KMS-11 (cell line): ENCODE measurements at regions not wholly inside any gene's neighbourhood (a gene's known extent, or its start where the extent isn't known, plus 50 kb on each side); places are given as distances from the start of the nearest gene placed in this dataset.

Experiments used
- H2AFZ ChIP-seq: fragments of 200-600 bp; sonication (generic); 2 replicates; pipeline ENCODE4 v1.6.1; 2016; ENCODE audit warnings: antibody characterized with exemption, mixed run types, low read depth
- H3K27ac ChIP-seq: fragments of 200-600 bp; sonication (generic); 2 replicates; pipeline ENCODE4 v1.6.1; 2016; ENCODE audit warnings: mild to moderate bottlenecking, mixed run types
- H3K27me3 ChIP-seq: fragments of 200-600 bp; sonication (generic); 2 replicates; pipeline ENCODE4 v1.6.1; 2017; ENCODE audit warnings: mild to moderate bottlenecking, low read depth, mixed run types, moderate library complexity; ENCODE audit not compliant: insufficient read depth
- H3K36me3 ChIP-seq: fragments of 200-600 bp; sonication (generic); 2 replicates; pipeline ENCODE4 v1.6.1; 2017; ENCODE audit warnings: mild to moderate bottlenecking, mixed run types; ENCODE audit not compliant: insufficient read depth
- H3K4me1 ChIP-seq: fragments of 200-600 bp; sonication (generic); 2 replicates; pipeline ENCODE4 v1.6.1; 2016; ENCODE audit warnings: mild to moderate bottlenecking, low read depth, mixed run types; ENCODE audit not compliant: poor library complexity, severe bottlenecking
- H3K4me2 ChIP-seq: fragments of 200-600 bp; sonication (generic); 2 replicates; pipeline ENCODE4 v1.7.0; 2016; ENCODE audit warnings: mild to moderate bottlenecking, mixed run types
- H3K4me3 ChIP-seq: fragments of 200-600 bp; sonication (generic); IDR thresholded peaks from 2 replicates; pipeline ENCODE4 v1.6.1; 2017; ENCODE audit warnings: low read depth, low read length, mixed read lengths; ENCODE audit not compliant: insufficient read depth
- H3K79me2 ChIP-seq: fragments of 200-600 bp; sonication (generic); 2 replicates; pipeline ENCODE4 v1.6.1; 2016; ENCODE audit warnings: low read depth, mixed run types; ENCODE audit not compliant: insufficient read depth
- H3K9ac ChIP-seq: fragments of 200-600 bp; sonication (generic); 2 replicates; pipeline ENCODE4 v1.6.1; 2016; ENCODE audit warnings: mild to moderate bottlenecking, mixed run types
- H4K20me1 ChIP-seq: fragments of 200-600 bp; sonication (generic); 2 replicates; pipeline ENCODE4 v1.6.1; 2016; ENCODE audit warnings: mild to moderate bottlenecking, mixed run types; ENCODE audit not compliant: insufficient read depth
- TF ChIP-seq, protein P1 (sequence below): fragments of 200-600 bp; sonication (generic); conservative IDR thresholded peaks from 2 replicates; pipeline ENCODE4 v1.6.1; 2017; ENCODE audit warnings: low read depth, mild to moderate bottlenecking, antibody characterized with exemption, low read length, moderate library complexity, mixed read lengths

DNA sequence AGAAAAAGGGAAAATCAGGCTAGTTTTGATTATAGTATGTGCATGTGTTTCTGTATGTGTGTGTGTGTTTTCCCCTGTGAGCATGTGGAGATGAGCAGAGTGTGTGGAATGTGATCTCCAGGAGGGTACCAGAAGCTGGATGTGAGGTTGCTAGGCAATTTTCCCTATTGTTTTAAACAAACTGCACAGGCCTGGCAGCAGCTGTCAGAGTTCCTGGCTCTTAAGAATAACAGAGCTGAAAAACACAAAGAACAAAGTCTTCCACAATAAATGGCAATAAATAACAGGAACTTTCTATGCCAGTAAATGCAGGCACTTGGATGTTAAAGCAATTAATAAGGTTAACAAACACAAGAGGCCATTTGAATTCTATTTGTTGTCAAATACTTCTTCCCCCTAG lies 344.6 kb upstream of the CTSO start:
- H3K27me3 ChIP-seq = no peaks in the 10 kb centered on the region
- no peaks in the 10 kb centered on the region for H3K79me2 ChIP-seq
- TF ChIP-seq, protein P1, sequence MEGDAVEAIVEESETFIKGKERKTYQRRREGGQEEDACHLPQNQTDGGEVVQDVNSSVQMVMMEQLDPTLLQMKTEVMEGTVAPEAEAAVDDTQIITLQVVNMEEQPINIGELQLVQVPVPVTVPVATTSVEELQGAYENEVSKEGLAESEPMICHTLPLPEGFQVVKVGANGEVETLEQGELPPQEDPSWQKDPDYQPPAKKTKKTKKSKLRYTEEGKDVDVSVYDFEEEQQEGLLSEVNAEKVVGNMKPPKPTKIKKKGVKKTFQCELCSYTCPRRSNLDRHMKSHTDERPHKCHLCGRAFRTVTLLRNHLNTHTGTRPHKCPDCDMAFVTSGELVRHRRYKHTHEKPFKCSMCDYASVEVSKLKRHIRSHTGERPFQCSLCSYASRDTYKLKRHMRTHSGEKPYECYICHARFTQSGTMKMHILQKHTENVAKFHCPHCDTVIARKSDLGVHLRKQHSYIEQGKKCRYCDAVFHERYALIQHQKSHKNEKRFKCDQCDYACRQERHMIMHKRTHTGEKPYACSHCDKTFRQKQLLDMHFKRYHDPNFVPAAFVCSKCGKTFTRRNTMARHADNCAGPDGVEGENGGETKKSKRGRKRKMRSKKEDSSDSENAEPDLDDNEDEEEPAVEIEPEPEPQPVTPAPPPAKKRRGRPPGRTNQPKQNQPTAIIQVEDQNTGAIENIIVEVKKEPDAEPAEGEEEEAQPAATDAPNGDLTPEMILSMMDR = no peak
- H2AFZ ChIP-seq = no peak overlapping the region
- no peak overlapping the region for H3K27ac ChIP-seq
- no peaks in the 10 kb centered on the region for H3K4me1 ChIP-seq
- no peak overlapping the region for H3K9ac ChIP-seq
- no peak overlapping the region for H3K4me3 ChIP-seq
- H4K20me1 ChIP-seq = no peaks in the 10 kb centered on the region
- no peaks in the 10 kb centered on the region for H3K36me3 ChIP-seq
- no peak overlapping the region for H3K4me2 ChIP-seq

DNA sequence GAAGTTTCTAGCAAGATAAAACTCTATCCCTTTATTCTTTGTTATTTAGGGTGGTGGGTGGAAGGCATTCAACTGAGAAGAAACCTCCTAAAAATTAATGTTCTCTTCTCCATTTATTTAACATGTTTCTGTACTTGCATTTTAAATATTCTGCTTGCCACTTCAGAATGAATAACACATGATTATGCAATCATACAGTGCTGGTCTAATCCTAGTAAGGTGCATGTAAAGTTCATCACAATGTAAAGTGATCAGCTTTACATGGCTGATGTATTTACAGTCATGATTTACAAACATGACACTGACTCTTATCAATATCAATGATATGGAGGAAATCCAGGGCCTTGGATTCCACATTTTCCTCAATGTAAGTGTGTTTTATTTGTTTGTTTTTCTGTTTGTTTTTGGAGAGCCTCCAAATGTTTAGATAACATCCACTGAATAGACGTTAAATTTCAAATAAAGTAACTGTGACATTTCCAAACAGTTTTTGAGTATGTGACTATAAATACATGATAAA lies 342.1 kb upstream of the CTSO start:
- no peaks in the 10 kb centered on the region for H4K20me1 ChIP-seq
- no peaks in the 10 kb centered on the region for H3K79me2 ChIP-seq
- H3K4me2 ChIP-seq = no peak overlapping the region
- no peak overlapping the region for H3K27ac ChIP-seq
- no peak overlapping the region for H3K4me3 ChIP-seq
- no peak overlapping the region for H3K9ac ChIP-seq
- H2AFZ ChIP-seq = no peak overlapping the region
- TF ChIP-seq, protein P1 = no peak
- H3K36me3 ChIP-seq = no peaks in the 10 kb centered on the region
- no peaks in the 10 kb centered on the region for H3K27me3 ChIP-seq
- H3K4me1 ChIP-seq = no peaks in the 10 kb centered on the region

DNA sequence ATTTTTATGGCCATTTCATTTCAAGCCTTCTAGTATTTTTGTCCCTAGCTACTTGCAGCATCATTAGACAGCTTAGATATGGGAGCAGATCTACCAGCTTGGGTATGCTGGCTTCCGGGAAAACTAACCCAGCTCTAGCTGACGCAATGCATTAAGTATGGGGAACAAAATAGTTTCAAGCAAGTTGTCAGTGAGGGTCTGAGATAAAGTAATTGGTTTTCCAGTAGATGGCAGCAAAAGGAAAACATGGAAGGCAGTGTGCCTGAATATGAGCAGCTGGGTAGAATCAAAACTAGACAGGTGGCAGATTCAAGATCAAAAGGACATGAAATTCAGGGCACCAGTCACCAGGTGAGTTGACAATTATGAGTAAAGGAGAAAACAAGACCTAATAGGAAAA lies 340.9 kb upstream of the CTSO start:
- H3K4me3 ChIP-seq = no peak overlapping the region
- H3K27me3 ChIP-seq = no peaks in the 10 kb centered on the region
- TF ChIP-seq, protein P1 = peak; percentile 48
- H3K27ac ChIP-seq = no peak overlapping the region
- no peaks in the 10 kb centered on the region for H4K20me1 ChIP-seq
- H3K9ac ChIP-seq = no peak overlapping the region
- H3K4me2 ChIP-seq = no peak overlapping the region
- no peaks in the 10 kb centered on the region for H3K79me2 ChIP-seq
- H3K36me3 ChIP-seq = no peaks in the 10 kb centered on the region
- H3K4me1 ChIP-seq = no peaks in the 10 kb centered on the region
- H2AFZ ChIP-seq = no peak overlapping the region

DNA sequence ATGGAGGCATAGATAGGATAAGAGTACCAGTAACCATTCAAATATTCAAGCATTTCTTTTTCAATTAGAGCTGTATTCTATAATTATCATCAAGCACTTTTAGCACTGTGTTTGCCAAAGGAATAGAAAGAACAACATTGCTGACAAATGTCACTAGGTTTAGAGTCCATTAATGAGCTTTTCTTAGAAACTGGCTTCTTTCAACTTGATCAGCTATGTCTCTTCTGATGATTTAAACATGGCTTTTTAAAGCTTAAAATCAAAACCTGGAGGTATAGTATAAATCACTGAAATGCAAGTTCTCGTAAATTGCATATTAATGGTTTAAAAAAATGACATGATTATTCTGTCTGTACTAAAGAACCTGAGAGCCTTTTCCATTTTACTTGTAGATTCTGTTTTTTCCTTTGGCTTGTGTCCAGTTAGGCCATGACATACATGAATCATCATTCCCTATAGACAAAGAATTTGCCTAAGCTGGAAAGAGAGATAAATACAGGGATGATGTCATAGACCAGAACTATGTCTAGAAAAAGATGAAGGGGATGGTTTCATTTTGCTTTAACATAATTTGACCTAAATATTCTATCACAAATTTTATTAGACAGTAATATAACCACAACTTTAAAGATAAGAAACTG lies 340.1 kb upstream of the CTSO start:
- TF ChIP-seq, protein P1 = no peak
- no peaks in the 10 kb centered on the region for H3K79me2 ChIP-seq

More for the DNA sequence above, 340.1 kb upstream of the CTSO start:
- Histone ChIP-seq H3K27me3 (no peaks in the 10 kb centered on the region), H3K27ac (no peak overlapping the region), H3K36me3 (no peaks in the 10 kb centered on the region), H3K9ac (no peak overlapping the region), H3K4me3 (no peak overlapping the region), H3K4me1 (no peaks in the 10 kb centered on the region), H4K20me1 (no peaks in the 10 kb centered on the region), H2AFZ (no peak overlapping the region), H3K4me2 (no peak overlapping the region)
